HG02798 (cell line): ENCODE measurements at regions not wholly inside any gene's neighbourhood (a gene's known extent, or its start where the extent isn't known, plus 50 kb on each side); places are given as distances from the start of the nearest gene placed in this dataset.

Experiments
- ATAC-seq: cut with Tn5 transposase; IDR thresholded peaks from one replicate; pipeline ENCODE4 v1.9.1; 2021; ENCODE audit warnings: mild to moderate bottlenecking; ENCODE audit not compliant: unreplicated experiment, poor library complexity

DNA sequence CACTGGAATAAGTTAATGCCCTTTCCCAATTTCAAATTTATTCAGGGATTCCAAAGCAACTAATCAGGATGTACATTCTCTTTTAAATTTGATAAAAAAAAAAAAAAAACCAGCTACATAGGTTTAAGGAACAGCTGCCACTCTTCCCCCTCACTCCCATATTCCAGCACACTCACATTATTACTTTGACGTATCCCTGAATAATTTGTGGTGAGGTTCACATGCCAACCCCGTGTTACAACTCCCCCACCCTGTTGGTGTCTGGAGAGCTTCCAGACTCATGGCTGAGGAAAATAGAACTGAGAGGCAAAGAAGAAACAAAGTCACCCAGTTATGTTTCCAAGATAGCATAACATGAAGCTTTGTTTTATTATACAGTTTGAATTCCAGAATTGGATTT is 300.5 kb upstream of the MME start:
- no peak for ATAC-seq

DNA sequence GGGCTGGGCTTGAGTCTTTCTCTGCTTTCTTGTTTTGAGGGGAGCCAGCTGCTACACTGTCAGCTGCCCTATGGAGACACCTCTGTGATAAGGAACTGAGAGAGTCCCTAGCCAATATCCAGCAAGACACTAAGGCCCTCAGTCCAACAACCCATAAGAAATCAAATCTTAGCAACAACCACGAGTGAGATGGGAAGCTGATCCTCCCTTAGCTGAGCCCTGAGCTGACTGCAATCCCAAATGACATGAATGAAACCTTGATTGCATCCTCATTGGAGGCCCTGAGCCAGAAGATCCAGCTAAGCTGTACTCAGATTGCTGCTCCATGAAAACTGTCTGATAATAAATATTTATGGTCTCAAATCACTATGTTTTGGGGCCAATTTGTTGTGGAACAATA is 302.1 kb upstream of the MME start:
- no peak for ATAC-seq

DNA sequence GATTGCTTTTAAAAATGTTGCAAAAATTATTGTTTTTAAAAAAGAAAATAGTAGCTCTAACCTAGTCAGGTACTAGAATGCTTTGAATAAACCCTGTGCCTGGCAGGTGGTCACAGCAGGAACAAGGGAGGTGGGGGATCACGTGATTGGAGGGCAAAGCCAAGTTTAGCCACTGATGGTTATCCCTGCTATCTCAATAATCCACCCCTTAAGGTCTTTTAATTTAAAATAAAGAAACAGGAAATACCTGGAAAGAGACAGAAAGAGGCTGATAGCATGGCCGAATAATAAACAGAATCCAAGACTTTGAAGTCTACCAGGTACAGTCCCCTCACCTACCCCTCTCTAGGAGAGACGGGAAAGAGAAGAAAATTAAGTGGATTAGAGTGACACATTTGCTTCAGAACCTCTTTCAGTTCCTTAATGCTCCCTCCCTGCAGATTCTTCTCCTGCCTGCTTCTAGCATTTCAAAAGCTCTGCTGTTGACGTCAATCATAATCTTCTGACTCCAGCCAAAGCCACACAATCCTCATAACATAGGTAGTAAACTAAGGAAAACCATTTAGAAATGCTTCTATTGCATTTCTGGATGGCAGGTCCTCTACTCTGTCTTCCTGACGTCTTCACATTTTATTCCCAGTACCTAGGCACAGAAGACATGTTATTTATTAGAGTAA is 303.4 kb upstream of the MME start:
- no peak for ATAC-seq

DNA sequence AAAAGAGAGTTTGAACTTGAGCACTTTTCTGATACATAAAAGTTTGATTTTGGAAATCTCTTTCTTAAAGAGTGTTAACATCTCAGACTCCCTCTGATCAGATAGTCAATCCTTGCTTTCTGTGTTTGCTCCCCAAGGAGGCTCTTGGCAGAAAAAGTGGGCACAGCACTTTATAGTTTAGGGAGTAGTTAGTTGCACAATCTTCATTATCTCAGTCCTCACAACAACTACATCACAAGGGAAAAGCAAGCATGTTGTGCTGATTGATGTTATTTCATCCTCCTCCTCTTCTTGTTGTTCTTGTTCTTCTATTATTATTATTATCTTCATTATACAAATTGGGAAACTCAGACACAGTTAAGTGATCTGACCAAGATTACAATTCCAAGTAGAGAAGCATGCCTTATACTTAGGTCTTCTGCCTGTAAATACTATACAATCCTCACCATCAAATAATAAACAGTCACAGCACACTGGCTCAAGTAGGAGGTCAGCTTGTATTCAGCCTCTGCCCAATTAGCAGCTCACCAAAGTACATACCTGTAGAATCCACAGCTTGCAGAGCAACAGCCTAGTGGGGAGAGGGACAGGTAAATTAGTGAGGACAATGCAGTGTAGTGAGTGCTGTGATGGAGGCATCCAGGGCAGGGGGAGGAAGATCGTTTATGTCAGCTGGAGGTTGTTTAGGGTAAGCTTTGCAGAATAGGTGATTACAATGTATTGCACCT is 304.1 kb upstream of the MME start:
- no peak for ATAC-seq

DNA sequence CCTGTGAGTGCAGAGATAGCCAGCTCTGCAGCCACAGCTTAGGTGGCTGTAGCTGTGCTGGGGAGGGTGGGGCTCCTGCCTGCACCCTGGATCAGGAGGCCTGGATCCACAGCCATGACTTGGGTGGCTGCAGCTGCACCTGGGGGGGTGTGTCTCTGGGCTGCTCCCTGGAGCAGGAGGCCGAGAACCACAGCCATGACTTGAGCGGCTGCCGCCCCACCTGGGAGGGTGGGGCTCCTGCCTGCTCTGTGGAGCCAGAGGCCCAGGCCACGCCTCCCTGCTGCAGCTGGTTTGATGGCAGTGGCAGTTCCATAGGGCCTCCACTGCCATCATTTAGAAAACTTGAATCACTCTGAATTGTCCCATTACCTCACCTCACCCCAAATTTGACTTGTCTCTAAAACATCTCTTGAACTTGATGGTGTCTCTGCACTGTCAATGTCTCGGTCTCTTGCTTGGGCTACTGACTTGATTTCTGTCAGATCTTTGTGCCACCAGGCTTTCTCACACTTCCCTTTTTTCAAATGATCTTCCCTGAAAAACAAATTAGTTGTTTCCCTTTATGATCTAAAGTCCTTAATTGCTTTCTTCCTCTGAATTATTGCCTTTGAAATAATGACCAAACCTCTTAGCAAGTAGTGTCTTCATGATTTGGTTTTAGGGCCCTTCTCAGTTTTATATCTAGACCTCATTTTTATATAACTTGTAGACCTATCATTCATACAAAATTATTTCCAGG is 313.2 kb upstream of the MME start:
- ATAC-seq: no peak

DNA sequence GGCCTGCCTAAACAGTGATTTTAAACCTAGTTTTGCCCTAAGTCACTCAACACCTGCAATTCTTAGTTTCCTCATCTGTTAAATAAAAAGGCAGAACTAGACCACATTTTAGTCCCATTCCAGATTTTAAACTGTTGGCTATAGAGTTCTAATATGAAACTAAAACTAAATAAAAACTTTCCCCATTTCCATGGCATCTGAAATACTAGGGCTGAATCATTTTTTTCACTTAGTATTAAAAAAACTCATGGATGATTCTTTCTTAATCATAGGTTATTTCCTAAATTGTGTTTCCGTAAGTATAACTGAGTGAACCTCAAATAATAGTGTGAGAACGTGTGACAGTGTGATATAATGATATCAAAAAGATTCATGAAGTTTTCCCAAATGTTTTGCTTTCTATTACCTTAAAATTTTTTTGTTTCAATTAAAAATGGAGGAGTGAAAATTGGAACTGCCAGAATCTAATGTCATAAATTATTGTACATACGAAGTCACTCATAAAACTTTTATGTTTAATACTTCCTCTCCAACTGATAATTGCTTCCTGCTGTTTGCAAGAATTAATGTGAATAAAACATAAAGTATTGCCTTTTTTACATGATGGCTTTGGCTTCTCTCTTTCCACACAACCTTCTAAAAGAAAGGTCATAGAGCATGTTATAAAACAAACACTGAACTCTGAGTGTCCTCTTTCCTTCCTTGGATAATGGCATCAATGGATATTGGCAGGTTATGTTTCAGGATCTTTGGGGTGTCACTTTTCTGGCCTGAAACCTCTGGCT is 315.1 kb upstream of the MME start:
- ATAC-seq: no peak

DNA sequence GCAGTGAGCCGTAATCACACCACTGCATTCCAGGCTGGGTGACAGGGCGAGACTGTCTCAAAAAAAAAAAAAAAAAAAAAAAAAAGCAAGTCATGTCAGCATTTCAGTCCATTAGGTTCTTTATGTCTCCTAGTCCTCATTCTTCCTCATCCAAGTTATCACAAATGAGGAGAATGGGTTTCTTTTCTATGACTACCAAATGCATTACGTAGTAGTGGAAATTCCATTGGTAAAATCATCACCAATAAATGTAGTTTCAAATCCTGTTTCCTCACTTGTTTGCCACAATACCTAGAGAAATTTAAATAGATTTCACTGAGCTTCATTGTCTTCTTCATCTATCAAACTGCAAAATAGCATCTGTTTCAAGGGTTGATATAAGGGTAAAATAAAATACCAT is 317.6 kb upstream of the MME start:
- no peak for ATAC-seq

DNA sequence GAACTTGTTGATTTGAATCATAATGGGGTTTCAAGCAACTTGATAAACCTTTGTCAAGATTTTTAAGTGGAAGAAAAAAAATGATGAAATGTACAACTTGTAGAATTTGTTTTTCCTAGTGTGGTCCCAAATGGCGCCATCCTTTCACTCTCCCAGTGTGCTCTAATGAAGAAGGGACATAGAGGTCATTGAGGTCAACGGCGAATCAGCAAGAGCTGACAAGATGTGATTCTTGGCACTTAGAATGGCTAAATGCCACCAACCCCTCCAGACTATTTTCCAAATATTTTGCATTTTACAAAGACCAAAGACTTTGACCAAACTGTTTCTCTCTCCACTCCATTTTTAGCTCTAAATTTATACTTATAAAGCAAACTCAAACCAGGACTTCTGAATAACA is 320.2 kb upstream of the MME start:
- no peak for ATAC-seq

DNA sequence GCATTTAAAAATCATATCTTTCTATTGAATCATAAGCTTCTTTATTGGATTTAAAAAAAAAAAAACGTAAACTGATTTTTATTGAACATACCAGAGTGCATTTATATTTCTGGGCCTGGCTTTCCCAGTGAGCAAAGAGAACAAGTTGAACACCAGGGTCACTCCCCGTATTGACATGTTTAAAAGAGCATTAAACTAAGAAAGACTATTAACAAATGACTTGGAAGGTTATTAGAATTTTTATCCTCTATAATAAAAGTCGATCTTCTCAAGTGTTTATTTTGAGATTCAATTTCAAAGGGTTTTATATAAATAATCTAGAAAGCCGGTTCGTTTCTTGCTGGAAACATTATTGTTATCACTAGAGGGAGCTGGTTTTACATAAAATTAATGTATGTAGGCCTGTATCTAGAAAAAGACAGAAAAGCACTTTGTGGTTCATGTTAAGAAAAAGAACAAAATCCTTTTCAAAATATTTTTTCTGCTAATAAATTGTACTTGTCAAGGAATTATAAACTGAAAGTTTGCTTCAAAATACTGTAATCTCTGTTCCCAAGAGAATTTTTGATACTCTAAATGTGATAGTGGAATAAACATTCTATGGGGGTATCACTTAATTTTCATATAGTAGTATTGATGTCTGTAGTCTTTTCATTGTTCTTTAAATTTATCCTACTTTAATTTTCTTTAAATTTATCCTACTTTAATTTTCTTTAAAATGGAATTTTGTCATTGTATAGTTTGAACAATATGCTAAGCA is 321.8 kb upstream of the MME start:
- ATAC-seq: no peak

DNA sequence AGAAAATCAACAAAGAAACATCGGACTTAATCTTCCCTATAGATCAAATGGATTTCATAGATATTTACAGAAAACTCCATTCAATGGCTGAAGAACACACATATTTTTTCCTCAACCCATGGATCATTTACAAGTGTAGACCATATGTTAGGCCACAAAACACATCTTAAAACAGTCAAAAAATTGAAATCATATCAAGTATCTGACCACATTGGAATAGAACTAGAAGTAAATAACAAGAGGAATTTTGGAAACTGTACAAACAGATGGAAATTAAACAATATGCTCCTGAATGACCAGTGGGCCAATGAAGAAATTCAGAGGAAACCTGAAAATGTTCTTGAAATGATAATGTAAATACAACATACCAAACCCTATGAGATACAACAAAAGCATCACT is 323.1 kb upstream of the GPR149 start:
- no peak for ATAC-seq

DNA sequence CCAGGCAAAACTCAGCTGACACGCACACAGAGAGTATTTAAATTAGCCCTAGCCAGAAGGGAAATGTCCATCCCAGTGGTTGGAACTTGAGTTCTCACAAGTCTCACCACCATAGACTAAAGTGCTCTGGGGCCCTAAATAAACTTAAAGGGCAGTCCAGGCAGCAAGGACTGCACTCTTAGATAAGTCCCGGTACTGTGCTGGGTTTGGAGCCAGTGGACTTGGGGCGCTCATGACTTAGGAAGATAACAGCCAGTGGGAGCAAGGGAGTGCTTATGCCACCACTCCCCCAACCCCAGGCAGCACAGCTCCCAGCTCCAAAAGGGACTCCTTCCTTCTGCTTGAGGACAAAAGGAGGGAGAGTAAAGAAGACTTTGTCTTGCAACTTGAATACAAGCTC is 319.5 kb upstream of the GPR149 start:
- ATAC-seq: no peak

DNA sequence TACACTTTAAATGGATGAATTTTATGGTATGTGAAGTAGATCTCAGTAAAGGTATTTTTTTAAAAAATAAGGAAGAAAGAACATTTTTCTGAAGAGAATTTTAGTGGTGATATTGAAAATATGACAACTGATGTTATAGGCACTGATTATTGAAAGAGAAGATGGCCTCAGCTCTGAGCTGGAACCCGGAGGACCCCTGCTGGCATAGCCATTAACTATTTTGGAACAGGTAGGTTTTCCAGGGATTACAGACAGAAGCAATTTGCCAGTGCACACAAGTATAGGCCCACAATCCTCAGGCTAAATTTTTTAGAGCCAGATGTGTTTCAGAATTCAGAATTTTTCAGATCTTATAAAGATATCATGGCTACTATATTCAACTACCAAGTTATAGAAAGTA is 315.9 kb upstream of the GPR149 start:
- no peak for ATAC-seq

DNA sequence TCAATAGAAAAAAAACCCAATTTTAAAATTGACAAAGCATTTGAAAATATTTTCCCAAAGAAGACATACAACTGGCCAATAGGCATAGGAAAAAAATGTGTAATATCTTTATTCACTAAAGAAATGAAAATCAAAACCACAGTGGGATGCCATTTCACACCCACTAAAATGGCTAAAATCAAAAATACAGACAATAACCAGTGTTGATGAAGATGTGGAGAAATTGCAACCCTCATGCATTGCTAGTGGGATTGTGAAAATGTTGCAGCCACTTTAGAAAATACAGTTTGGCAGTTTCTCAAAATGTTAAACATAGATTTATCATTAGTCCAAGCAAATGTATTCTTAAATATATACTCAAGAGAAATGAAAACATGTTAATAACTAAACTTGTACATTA is 315.1 kb upstream of the GPR149 start:
- no peak for ATAC-seq

DNA sequence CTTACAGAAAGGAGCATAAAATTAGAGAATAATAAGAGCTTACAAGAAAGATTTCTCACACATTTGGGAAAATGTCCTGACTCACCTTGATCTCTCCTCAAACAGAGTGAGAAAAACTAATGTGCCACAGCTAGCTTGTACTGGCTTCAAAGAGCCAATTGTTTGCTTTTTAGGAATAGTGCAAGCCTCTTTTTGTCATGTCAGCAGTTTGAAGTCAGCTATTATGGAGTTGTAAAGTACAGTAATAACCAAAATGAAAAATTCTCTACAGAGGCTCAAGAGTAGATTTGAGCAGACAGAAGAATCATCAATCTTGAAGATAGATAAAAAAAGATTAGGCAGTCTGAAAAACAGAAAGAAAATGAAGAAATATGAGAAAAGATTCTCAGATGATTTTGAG is 313.4 kb upstream of the GPR149 start:
- no peak for ATAC-seq

DNA sequence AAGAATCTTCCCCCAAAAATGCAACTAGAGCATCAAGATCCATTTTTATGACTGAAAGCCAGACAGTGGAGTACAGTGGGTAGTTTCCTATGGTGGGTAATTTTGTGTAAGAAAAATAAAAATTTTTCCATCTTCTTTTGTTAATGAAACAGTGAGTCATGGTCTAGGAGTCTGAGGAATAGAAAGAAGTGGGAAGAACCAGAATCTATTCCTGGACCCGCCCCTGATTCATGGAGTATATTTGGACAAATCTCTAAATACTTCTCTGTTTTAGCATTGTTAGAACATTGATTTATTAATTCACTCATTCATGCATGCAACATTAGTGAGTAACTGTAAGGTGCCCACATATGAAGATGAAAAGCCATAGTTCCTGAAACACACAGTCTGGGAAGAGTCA is 304.5 kb upstream of the GPR149 start:
- ATAC-seq: no peak

DNA sequence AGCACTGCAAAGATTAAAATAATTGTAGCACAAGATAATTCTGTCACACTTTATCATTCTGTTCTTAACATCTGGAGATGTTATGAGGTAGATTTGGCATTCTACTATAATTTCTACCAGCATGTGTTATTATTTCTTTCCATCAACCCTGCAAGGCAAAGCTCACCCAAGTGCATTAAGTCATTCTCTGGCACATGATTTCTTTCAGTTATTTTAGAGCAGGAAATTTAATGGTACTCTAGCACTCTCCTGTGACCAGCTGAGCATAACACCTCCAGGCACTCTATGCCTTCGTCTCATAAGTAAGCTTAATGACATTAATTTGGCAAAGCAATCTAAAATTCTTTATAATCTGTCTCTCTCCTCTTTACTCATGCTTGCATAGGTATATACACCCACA is 300.2 kb upstream of the GPR149 start:
- no peak for ATAC-seq

DNA sequence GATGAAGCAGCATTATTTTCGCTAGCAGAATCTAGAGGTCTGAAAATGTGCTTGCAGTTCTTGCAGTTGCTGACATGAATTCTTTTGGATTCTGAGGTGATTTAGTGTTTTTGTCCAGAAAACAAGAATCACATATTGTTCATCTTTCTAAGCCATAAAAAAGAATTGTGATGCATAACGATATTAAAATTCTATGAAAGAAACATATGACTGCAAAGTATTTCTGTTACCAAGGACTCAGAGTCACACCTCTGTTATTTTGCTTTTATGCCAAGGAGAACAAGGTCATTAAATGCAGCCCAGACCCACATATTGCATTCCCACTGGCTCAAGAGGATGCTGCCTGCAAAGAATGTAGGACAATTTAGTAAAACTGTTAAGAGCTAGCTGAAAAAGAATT is 299.8 kb upstream of the GPR149 start:
- ATAC-seq: no peak

DNA sequence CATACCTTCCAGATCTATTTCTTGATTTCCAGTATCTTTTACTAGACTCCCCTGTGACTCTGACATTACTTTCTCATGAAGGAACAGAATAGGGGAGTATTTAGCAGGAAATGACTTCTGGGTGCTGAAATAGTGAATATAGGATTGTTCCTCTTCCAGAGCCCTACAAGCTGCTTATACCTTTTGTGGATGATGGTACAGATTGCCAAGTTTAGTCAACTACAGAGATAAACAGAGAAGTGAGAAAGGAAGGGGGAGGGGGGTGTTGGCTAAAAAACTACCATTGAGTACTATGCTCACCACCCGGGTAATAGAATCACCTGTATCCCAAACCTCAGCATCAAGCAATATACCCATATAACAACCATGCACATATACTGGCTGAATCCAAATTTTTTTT is 298.3 kb upstream of the GPR149 start:
- no peak for ATAC-seq

DNA sequence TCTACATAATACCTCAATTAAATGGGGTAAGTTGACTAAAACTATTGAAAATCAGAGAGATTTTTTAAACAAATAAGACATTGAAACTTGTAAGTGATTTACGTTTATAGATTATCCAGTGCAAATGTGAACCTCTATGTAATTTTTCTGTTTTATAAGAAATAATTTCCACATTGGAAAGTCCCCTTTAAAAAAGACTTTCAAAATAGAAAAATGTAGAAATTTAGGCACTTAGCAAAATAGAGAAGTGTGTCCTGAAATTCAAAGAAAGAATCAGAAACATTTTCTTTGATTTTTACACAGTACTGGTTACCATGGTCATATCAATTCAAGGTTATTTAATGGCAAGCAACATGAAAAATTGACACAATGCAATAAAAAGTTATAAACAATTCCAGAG is 290.9 kb upstream of the GPR149 start:
- no peak for ATAC-seq

DNA sequence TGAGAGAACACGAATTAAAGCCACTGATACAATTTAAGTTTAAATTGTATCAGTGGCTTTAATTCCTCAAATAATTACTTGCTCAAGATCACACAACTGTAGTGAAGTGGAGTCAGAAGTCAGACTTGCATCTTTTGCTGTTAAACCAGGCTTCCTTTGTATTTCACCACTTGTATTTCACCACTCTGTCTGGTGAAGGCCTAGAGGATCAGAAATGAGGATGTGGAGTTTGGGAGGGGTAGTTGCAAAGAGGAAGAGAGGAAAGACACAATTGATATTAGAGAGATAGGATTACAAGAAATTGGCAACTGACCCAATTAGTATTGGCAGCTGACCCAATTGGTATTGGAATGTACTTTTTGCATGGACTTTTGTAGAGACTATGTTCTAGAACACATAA is 288.1 kb upstream of the GPR149 start:
- no peak for ATAC-seq
